Mesenchymal stem cell (in vitro differentiated cells and primary cell): ENCODE measurements at regions not wholly inside any gene's neighbourhood (a gene's known extent, or its start where the extent isn't known, plus 50 kb on each side); places are given as distances from the start of the nearest gene placed in this dataset.
A peak's percentile ranks its signal among the peaks of the same experiment; 100 is the strongest.
"Not testable (repeated sequence)": the region's sequence is repeated elsewhere in the genome, so short reads cannot be mapped to it uniquely, and the experiment has no call there.

Experiments
- DNase-seq: peaks from one replicate; pipeline ENCODE4 v3.0.0-alpha.2; 2013
- H2AFZ ChIP-seq: one replicate; pipeline ENCODE4 v1.6.1; 2013; ENCODE audit warnings: low read depth, mild to moderate bottlenecking, control low read depth, inconsistent platforms, low read length, moderate library complexity
- H2AK5ac ChIP-seq: 2 replicates; pipeline ENCODE4 v1.6.1; 2013; ENCODE audit warnings: low read length, moderate library complexity, mild to moderate bottlenecking, inconsistent platforms; ENCODE audit not compliant: severe bottlenecking
- H2BK120ac ChIP-seq: one replicate; pipeline ENCODE4 v1.6.1; 2013; ENCODE audit warnings: low read depth, mild to moderate bottlenecking, inconsistent platforms, low read length, moderate library complexity
- H2BK12ac ChIP-seq, 2 experiments: one replicate each; pipeline ENCODE4 v1.6.1; 2013; ENCODE audit warnings: inconsistent platforms in 2 of 2, low read length in 2 of 2, mild to moderate bottlenecking in 2 of 2, moderate library complexity in 2 of 2, control low read depth in 1 of 2
- H2BK15ac ChIP-seq: one replicate; pipeline ENCODE4 v1.6.1; 2013; ENCODE audit warnings: mild to moderate bottlenecking, low read depth, inconsistent platforms; ENCODE audit not compliant: poor library complexity, severe bottlenecking
- H2BK5ac ChIP-seq: 2 replicates; pipeline ENCODE4 v1.6.1; 2013; ENCODE audit warnings: low read depth, mild to moderate bottlenecking, low read length, control low read depth, inconsistent platforms; ENCODE audit not compliant: poor library complexity, severe bottlenecking
- H3K14ac ChIP-seq, 2 experiments: one replicate each; pipeline ENCODE4 v1.6.1; 2013; ENCODE audit warnings: inconsistent platforms in 2 of 2, low read length in 2 of 2, control low read depth in 1 of 2, mild to moderate bottlenecking in 1 of 2, moderate library complexity in 1 of 2
- H3K18ac ChIP-seq, 2 experiments: one replicate each; pipeline ENCODE4 v1.6.1; 2013; ENCODE audit warnings: inconsistent platforms in 2 of 2, low read length in 2 of 2, control low read depth in 1 of 2, low read depth in 1 of 2, mild to moderate bottlenecking in 1 of 2
- H3K23ac ChIP-seq, 2 experiments: one replicate each; pipeline ENCODE4 v1.6.1; 2013; ENCODE audit warnings: inconsistent platforms in 2 of 2, low read length in 2 of 2, mild to moderate bottlenecking in 2 of 2, moderate library complexity in 2 of 2, control low read depth in 1 of 2
- H3K27ac ChIP-seq: 2 replicates; pipeline ENCODE4 v1.5.1; 2013; ENCODE audit warnings: mild to moderate bottlenecking, moderate library complexity, low read length, control low read depth, inconsistent platforms; ENCODE audit not compliant: poor library complexity, severe bottlenecking
- H3K27me3 ChIP-seq, 2 experiments: 2 replicates each; pipeline versions ENCODE4 v1.6.1 to v1.7.0; 2013; ENCODE audit warnings: low read length in 2 of 2, mild to moderate bottlenecking in 2 of 2, moderate library complexity in 2 of 2, control low read depth in 1 of 2, inconsistent platforms in 1 of 2; ENCODE audit not compliant: control insufficient read depth in 1 of 2, insufficient read depth in 1 of 2
- H3K36me3 ChIP-seq, 2 experiments: 2 replicates each; pipeline versions ENCODE4 v1.6.1 to v1.7.0; 2013; ENCODE audit warnings: low read length in 2 of 2, control low read depth in 1 of 2, inconsistent platforms in 1 of 2, low read depth in 1 of 2, mild to moderate bottlenecking in 1 of 2; ENCODE audit not compliant: insufficient read depth in 2 of 2, control insufficient read depth in 1 of 2
- H3K4ac ChIP-seq, 2 experiments: one replicate each; pipeline ENCODE4 v1.6.1; 2013; ENCODE audit warnings: inconsistent platforms in 2 of 2, low read length in 2 of 2, mild to moderate bottlenecking in 2 of 2, moderate library complexity in 2 of 2, control low read depth in 1 of 2, low read depth in 1 of 2
- H3K4me1 ChIP-seq: 2 replicates; pipeline ENCODE4 v1.6.1; 2013; ENCODE audit warnings: low read depth, low read length, control low read depth; ENCODE audit not compliant: control insufficient read depth, insufficient read depth
- H3K4me2 ChIP-seq: 2 replicates; pipeline ENCODE4 v1.6.1; 2013; ENCODE audit warnings: low read length, mild to moderate bottlenecking, inconsistent platforms; ENCODE audit not compliant: poor library complexity, severe bottlenecking
- H3K4me3 ChIP-seq, 2 experiments: 2 replicates each; pipeline versions ENCODE4 v1.5.1 to v1.7.0; 2013; ENCODE audit warnings: low read length in 2 of 2, mild to moderate bottlenecking in 2 of 2, control low read depth in 1 of 2, low read depth in 1 of 2; ENCODE audit not compliant: insufficient read depth in 1 of 2
- H3K79me1 ChIP-seq: replicated peaks from 2 replicates; pipeline ENCODE4 v1.6.1; 2013; ENCODE audit warnings: mild to moderate bottlenecking, control low read depth, low read length, inconsistent platforms; ENCODE audit not compliant: poor library complexity, severe bottlenecking
- H3K9ac ChIP-seq: 2 replicates; pipeline ENCODE4 v1.7.0; 2013; ENCODE audit warnings: mild to moderate bottlenecking, low read length, moderate library complexity
- H3K9me3 ChIP-seq: 2 replicates; pipeline ENCODE4 v1.7.0; 2013; ENCODE audit warnings: mild to moderate bottlenecking, low read length; ENCODE audit not compliant: control insufficient read depth
- H4K8ac ChIP-seq: one replicate; pipeline ENCODE4 v1.6.1; 2013; ENCODE audit warnings: inconsistent platforms, mild to moderate bottlenecking, low read length, moderate library complexity
- H4K91ac ChIP-seq: one replicate; pipeline ENCODE4 v1.6.1; 2013; ENCODE audit warnings: mild to moderate bottlenecking, low read length, inconsistent platforms
- WGBS: methylation state at CpG from one replicate; pipeline ENCODE4 v1.1.7; 2013; ENCODE audit warnings: mixed read lengths; 5-methylcytosine and 5-hydroxymethylcytosine counted together

DNA sequence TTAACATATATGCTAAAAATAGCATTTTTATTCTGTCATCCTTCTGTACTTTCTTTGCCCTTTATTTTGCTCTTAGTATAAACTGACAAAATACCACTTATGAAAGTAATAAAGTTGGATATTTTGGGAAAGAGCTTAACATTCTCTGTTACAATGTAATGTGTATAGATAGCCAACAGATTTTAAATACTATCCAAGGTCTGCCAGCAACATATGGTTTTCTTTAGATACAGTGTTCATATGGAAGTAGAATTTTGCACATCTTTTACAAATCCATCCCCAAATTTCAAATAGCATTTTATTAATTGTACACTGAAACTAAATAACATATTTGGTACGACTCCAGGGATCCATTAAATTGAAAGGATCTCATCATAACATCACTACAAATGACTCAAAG is 268.6 kb upstream of the PCDH18 start:
- Histone ChIP-seq H3K4me3 (no peak overlapping the region), H3K27ac (no peak overlapping the region), H2BK15ac (no peak overlapping the region), H3K23ac (no peak overlapping the region), H3K9ac (no peak overlapping the region), H3K4me2 (no peak overlapping the region), H2BK12ac (no peak overlapping the region), H2BK120ac (no peak overlapping the region), H2AFZ (no peak overlapping the region), H3K9me3 (no peaks in the 10 kb centered on the region), H3K14ac (no peak overlapping the region), H3K18ac (no peak overlapping the region), H4K8ac (no peak overlapping the region), H2AK5ac (no peak overlapping the region), H4K91ac (no peak overlapping the region), H3K79me1 (no peaks in the 10 kb centered on the region), H3K27me3 (no peaks in the 10 kb centered on the region), H3K4ac (no peak overlapping the region), H3K4me1 (no peaks in the 10 kb centered on the region), H3K36me3 (no peaks in the 10 kb centered on the region), H2BK5ac (no peak overlapping the region)
- no peak for DNase-seq
- no CpG with 5 or more reads among the region's 1 CpG for WGBS

DNA sequence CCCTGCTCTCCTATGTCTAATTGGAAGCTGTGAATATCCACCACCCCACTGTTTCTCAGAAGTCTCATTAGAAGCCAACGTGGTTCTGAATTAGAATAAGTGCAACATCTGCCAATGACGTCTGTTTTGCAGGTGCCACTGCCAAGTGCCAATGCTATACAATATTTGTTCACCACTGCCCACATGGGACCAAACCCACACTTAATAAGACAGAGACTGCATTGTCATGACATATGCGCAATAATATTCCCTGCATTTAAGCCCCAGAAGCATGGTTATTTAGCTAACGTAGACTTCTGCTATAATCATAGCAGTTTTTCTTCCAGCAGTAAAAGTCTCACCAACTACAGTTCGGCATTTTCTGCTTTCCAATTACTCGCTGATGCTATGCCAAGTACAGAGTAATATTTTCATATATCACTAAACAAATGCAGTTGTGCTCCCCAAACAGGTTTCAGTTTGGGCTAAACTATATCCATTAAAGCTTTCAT is 262.5 kb upstream of the PCDH18 start:
- Histone ChIP-seq H3K36me3 (no peaks in the 10 kb centered on the region), H3K79me1 (no peaks in the 10 kb centered on the region), H4K91ac (no peak overlapping the region), H3K4me2 (no peak overlapping the region), H3K27me3 (no peaks in the 10 kb centered on the region), H2BK5ac (no peak overlapping the region), H3K27ac (no peak overlapping the region), H3K23ac (no peak overlapping the region), H3K18ac (no peak overlapping the region), H4K8ac (no peak overlapping the region), H3K4ac (no peak overlapping the region), H2AFZ (no peak overlapping the region), H2BK120ac (no peak overlapping the region), H3K4me3 (peak overlapping the region in 1 of 2 experiments; percentile 55), H3K4me1 (no peaks in the 10 kb centered on the region), H3K9me3 (no peaks in the 10 kb centered on the region), H3K14ac (no peak overlapping the region), H2BK12ac (no peak overlapping the region), H2AK5ac (no peak overlapping the region), H3K9ac (peak overlapping the region; percentile 18), H2BK15ac (no peak overlapping the region)
- DNase-seq = no peak
- WGBS = 91% methylated on average over 6 of the region's 6 CpGs

DNA sequence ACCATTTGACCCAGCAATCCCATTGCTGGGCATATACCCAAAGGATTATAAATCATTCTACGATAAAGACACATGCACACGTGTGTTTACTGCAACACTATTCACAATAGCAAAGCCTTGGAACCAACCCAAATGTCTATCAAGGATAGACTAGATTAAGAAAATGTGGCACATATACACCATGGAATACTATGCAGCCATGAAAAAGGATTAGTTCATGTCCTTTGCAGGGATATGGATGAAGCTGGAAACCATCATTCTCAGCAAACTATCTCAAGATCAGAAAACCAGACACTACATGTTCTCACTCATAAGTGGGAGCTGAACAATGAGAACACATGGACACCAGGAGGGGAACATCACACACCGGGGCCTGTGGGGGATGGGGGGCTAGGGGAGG is 257.0 kb upstream of the PCDH18 start:
- H4K91ac ChIP-seq, DNase-seq, H2AFZ ChIP-seq, H3K36me3 ChIP-seq, H2BK15ac ChIP-seq, H3K4me3 ChIP-seq, H3K14ac ChIP-seq, H3K18ac ChIP-seq, H3K4me1 ChIP-seq, H3K9me3 ChIP-seq, H3K27me3 ChIP-seq, H3K4ac ChIP-seq, H3K23ac ChIP-seq, H2BK12ac ChIP-seq, H3K27ac ChIP-seq, H2AK5ac ChIP-seq, H2BK120ac ChIP-seq, H4K8ac ChIP-seq, H3K79me1 ChIP-seq, H3K4me2 ChIP-seq, H3K9ac ChIP-seq, H2BK5ac ChIP-seq: not testable (repeated sequence)
- WGBS = 100% methylated on average over 2 of the region's 3 CpGs

DNA sequence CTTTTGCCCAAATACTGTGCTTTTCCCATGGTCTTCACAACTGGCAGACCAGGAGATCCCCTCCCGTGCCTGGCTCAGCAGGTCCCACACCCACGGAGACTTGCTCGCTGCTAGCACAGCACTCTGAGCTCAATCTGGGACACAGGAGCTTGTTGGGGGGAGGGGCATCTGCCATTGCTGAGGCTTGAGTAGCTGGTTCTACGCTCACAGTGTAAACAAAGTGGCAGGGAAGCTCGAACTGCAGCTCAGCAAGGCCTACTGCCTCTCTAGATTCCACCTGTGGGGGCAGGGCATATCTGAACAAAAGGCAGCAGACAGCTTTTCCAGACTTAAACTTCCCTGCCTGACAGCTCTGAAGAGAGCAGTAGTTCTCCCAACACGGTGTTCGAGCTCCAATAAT is 251.6 kb upstream of the PCDH18 start:
- Histone ChIP-seq H3K14ac (peak overlapping the region in 1 of 2 experiments; percentile 41), H3K4me3 (peak overlapping the region in 1 of 2 experiments; percentile 14), H3K18ac (peak overlapping the region in 1 of 2 experiments; percentile 1), H2AFZ (peak overlapping the region; percentile 39), H2BK12ac (peak overlapping the region in 1 of 2 experiments; percentile 10), H4K8ac (peak overlapping the region; percentile 81)
- not testable (repeated sequence) for H3K27me3 ChIP-seq, H3K4ac ChIP-seq, H3K4me1 ChIP-seq, H2AK5ac ChIP-seq, H3K4me2 ChIP-seq, H3K9ac ChIP-seq, H2BK5ac ChIP-seq, H2BK15ac ChIP-seq, H3K9me3 ChIP-seq, DNase-seq, H3K23ac ChIP-seq, H3K36me3 ChIP-seq, H4K91ac ChIP-seq, H3K27ac ChIP-seq, H3K79me1 ChIP-seq, H2BK120ac ChIP-seq
- 80% methylated on average over 7 of the region's 7 CpGs for WGBS
